Renal cortical epithelial cell (primary cell): ENCODE measurements at regions not wholly inside any gene's neighbourhood (a gene's known extent, or its start where the extent isn't known, plus 50 kb on each side); places are given as distances from the start of the nearest gene placed in this dataset.
A peak's percentile ranks its signal among the peaks of the same experiment; 100 is the strongest.

ENCODE experiments used
- DNase-seq: peaks from one replicate; pipeline ENCODE4 v3.0.0-alpha.2; 2011; ENCODE audit warnings: low read depth

GRCh38 chr11:70824605-70825245 lies 426.4 kb downstream of the CTTN start:
- no peak for DNase-seq

- DNase-seq: no peak
Measured at GRCh38 chr11:70825893-70826540, 426.4 kb downstream of the SHANK2 start.

DNA sequence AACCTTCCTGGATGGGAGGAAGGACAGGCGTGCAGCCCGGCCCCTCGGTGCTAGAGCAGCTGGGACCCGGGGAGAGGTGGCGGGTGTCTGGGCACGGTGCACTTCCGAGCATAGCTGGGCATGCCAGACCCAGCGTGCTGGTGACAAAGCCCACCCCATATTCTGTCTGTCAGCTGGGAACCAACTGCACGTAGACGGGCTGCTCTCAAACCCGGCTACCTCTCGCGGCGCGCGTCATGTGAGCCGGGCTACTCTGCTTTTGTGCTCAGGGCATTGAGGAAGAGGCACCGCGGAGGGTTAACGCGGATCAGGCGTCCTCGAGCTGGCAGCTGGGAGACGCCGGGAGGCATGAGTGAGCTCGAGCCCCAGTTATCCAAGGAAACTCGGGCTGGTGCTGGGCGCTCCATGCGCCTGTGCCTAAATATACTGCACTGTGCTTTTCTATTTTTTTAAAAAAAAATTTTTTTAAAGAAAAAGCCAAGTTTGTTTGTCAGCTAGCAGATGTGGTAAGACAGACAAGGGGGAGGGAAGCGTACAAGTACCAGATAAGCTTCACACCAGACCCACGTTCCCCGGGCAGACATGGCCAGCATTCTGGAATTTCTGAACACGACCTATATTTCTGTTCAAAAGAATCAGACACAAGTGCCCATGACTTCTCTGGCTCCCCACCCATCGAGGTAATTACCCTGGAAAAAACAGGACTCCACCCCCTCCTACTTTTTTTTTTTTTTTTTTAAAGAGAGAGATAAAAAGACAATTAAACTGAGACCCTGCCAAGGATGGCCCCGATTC lies 425.6 kb downstream of the SHANK2 start:
- no peak for DNase-seq

GRCh38 chr11:70828593-70829082 lies 423.7 kb downstream of the SHANK2 start:
- no peak for DNase-seq

- no peak for DNase-seq
Measured at GRCh38 chr11:70829134-70829885, 423.1 kb downstream of the SHANK2 start.

- no peak for DNase-seq
Measured at GRCh38 chr11:70829886-70830272, 422.5 kb downstream of the SHANK2 start.

- no peak for DNase-seq
Measured at GRCh38 chr11:70833011-70833410, 419.4 kb downstream of the SHANK2 start.

- DNase-seq: no peak
Measured at GRCh38 chr11:70833554-70833953, 418.8 kb downstream of the SHANK2 start.

DNA sequence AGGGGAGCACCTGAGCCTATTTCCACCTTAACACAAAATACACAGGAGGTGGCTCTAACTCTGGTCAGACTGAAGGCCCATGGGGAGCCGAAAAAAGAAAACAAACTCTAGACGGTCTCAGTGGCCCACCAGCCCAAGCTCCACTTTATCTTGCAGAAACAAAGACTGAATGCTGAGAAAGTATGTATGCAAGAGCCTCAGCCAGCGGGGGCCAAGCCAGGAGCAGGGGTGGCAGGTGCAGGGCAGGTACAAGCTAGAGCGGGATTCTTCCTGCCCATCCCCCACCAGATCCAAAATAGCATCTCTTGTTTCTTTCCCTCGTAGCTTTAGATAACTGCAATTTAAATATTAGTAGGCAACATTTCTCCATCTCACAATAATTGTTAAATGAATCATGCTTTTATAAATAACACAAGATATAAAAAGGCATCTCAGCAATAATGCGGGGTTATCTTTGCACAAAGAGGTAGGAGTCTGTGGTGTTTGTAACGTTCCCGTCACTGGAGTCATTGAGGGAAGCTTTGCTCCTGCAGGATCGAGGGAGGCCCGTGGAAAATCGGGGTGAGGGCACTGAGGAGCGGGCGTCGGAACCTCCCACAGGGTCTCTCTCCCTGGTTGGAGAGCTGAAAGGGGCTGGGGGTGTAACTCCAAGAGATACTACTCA lies 418.0 kb downstream of the SHANK2 start:
- no peak for DNase-seq

- DNase-seq: no peak
Measured at GRCh38 chr11:70834984-70835560, 417.3 kb downstream of the SHANK2 start.

DNA sequence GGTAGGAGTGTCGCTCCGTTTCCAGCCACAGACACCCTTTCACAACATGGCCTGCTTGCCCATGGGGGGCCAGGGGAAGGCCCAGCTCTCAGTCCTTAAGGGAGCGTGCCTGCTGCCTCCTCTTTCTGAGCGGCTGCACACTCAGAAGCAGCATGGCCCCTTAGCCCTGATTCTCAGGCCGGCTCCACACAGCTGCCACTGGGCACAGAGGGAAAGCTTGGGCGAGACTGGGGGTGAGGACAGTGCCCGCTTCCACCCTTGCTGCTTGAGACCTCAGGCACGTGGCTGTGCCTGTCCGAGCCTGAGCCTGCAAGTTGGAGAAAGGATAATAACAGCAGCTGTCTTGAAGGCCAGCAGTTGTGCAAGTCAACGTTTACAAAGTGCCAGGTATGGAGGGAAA lies 416.3 kb downstream of the SHANK2 start:
- DNase-seq: no peak

DNA sequence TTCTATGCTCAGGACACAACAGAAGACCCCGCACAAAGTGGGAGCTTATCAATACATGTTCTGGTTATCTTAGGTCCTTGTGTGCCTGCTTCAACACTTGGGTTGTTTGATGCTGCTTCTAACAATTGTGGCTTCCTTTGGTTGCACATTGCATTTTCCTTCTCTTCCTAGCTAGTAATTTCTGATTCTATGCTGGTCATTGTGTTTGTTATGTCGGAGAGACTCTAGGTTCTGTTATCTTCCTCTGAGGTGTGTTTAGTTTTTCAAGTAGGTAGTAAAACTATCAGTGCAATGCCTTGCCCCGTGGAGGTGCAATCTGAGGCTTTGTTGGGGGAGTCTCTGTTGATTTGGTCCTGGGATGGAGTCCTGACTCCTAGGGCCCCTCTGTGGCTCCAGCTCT lies 414.2 kb downstream of the SHANK2 start:
- no peak for DNase-seq

DNA sequence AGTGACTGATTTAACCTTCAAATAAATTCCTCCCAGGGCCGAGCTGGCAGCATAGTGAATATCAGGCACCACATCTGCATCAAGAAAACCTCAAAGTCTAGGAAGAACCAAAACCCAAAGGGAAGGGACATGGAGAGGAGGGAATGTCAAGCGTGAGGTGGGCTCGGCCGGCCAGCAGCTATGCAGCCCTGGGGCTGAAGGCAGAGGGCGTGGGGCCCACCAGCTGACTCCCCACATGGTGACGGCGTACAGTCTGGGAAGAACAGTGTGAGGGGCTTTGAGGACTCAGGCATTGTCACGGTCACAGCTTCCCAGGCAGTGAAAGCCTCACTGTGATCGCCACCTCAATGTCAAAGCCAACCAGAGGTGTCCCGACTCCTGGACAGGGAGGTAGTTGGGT lies 412.5 kb downstream of the SHANK2 start:
- no peak for DNase-seq

DNA sequence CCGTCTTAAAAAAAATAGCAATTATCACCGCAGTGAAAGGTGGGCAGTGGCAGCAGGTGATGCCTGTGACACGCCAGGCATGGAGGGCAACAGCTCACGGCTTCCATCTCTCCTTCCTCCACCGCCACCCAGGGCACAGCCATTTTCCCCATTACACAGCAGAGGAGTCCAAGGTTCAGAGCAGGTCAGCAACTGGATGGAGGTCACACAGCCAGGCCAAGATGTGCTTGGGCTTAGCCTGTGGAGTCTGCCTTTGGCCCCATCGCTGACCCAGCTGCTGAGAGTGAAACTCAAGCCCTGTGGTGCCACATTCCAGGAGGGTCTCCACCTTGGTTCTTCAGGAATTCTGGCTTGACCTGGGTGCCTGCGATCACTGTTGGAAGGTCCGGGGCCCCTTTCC lies 411.1 kb downstream of the SHANK2 start:
- no peak for DNase-seq

- no peak for DNase-seq
Measured at GRCh38 chr11:70842256-70842655, 410.1 kb downstream of the SHANK2 start.

- no peak for DNase-seq
Measured at GRCh38 chr11:70842701-70843100, 409.7 kb downstream of the SHANK2 start.

- no peak for DNase-seq
Measured at GRCh38 chr11:70843906-70844305, 408.5 kb downstream of the SHANK2 start.

- peak; percentile 18 for DNase-seq
Measured at GRCh38 chr11:70844387-70844786, 408.0 kb downstream of the SHANK2 start.

DNA sequence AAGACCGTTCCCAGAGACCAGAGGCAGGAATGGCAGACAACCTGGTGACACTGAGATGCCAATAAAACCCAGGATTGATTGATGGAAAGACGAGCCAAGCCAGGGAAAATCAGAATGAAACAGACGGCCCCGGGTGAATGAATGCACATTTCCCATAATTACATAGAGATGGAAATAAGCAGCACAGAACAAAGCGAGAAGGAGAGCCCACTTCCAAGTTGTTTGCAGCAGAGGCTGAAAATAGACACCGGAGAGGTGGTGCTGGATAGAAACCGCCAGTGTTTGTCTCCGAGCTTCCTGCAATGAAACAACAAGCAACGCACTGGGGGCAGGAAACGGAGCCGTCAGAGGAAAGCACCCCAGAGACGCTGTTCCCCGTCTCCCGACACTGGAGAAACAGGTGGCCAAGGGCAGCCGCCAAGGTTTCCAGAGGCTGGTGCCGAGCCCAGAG lies 406.8 kb downstream of the SHANK2 start:
- DNase-seq: no peak

DNA sequence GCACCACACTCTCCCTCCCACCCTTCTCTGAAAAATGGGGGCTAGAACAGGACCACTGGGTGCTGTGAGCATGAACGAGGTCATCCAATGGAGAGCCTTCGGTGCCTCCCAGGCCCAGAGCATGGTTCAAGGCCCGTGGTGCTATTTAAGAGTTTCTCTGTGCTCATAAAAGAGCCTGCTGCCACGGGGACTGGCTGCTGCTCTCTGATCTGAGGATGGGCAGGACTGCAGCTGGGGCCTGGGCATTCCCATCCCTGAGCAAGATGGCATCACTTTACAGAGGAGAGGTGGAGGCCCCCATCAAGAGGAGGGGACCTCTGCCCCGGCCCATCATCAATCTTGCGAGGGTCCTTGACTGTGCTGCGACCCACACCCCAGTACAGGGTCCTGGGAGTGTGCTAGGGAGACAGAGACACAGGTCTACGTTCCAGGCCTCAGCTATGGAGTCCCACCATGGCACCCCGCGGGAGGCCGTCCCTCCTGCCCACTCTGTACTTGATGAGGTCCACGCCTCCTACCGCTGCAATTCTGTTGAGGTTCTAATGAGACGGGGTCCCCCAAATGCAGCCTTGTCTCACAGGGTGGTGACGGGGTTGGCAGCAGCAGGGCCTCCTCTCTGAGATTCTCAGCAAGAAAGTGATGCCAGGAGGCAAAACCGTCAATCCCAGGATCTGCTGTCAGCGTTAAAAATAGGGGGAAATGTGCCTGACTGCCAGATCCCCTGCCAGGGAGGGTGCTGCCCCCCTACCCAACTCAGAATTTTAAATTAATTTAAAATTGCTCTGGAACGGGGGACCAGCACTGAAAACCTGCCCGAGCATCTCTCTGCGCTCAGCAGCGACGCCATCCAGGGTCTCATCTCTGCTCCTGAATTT lies 405.4 kb downstream of the SHANK2 start:
- DNase-seq: no peak
